NCI-H82 treated with DMSO at 0.1 percent for 48 hours (cell line): ENCODE measurements at regions not wholly inside any gene's neighbourhood (a gene's known extent, or its start where the extent isn't known, plus 50 kb on each side); places are given as distances from the start of the nearest gene placed in this dataset.
"Not testable (repeated sequence)": the region's sequence is repeated elsewhere in the genome, so short reads cannot be mapped to it uniquely, and the experiment has no call there.

Experiments
- DNase-seq: peaks from one replicate; lab custom pipeline; 2025; ENCODE audit not compliant: unreplicated experiment; lab: John Stamatoyannopoulos, UW

DNA sequence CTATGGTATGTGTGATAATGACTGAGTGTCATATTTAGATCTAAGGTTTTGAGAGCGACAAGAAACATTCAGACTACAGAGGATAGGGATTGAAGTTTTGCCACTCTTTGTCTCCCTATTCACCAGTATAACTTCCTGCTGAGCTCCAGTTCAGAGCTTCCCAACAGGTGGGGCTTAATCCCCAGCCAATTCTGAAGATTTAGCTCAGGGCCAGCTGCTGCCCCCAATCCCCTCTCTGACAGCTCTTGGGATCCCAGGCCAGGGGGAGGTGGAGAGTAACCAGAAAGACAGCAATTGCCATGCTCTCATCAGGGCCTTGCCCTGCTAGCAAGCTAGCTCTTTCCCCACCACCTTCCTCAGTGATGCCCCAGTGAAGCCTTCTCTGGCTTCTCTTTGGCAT lies 57.8 kb downstream of the TRIL start:
- peak; percentile 88 for DNase-seq

DNA sequence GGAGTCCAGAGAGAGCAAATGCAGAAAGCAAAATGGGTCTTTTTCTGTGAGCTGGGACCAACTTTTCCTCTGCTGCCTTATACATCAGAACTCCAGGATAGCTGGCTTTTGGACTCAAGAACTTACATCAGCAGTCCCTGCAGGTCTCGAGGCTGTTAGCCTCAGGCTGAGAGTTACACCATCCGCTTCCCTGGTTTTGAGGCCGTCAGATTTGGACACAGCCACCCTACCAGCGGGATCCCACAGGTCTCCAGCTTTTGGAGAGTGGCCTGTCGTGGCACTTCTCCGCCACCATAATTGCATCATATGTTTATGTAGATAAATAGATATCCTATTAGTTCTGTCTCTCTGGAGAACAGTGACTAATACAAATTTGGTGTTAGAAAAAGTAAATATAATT lies 64.2 kb downstream of the TRIL start:
- DNase-seq: no peak

DNA sequence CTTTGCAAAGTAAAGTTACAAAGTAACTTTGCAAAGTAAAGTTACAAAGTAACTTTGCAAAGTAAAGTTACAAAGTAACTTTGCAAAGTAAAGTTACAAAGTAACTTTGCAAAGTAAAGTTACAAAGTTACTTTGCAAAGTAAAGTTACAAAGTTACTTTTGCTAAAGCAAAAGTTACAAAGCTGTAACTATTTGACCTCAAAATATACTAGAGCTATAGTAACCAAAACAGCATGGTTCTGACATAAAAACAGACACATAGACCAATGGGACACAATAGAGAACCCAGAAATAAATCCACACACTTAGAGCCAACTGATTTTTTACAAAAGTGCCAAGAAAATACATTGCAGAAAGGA lies 66.3 kb downstream of the TRIL start:
- not testable (repeated sequence) for DNase-seq

- DNase-seq: no peak
Observed at GRCh38 chr7:28891192-28891875, 66.8 kb downstream of the TRIL start.

DNA sequence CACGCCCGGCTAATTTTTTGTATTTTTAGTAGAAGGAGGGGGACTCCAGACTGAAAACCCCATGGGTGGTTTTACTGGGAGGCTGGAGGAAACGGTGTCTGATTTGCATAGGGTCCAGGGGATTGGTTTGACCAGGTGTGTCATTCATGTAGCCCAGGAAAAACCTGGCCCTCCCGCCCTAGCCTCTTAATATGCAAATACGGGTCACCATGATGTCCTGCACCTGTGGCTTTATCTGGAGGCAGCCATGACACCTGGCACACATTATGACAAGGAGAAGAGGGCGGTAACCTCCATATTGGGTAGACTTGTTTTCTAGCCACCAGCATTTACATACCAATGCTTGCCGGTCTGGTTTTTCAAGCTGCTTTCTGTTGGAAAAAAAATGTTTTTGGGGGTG lies 68.0 kb downstream of the TRIL start:
- no peak for DNase-seq

- no peak for DNase-seq
Observed at GRCh38 chr7:28889290-28889689, 68.8 kb downstream of the TRIL start.

DNA sequence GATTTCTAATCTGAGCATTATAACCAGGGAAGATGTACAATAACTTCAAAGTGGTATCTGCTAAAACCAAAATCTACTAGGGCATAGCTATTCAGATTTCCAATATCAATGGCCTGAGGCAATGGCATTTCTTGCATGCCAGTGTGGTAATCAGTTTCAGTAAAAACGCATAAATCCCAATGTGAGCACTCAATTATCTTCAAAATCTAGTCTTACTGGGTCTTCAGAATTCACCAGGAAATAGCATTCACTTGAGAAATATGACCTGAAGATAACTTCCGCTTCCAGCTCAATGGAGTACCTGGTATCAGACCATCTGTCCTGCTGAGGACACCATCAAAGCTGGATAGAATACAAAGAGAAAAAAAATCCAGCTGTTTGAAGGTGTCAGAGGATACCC lies 72.4 kb downstream of the TRIL start:
- DNase-seq: no peak

- DNase-seq: no peak
Observed at GRCh38 chr7:28882869-28883470, 75.2 kb downstream of the TRIL start.

DNA sequence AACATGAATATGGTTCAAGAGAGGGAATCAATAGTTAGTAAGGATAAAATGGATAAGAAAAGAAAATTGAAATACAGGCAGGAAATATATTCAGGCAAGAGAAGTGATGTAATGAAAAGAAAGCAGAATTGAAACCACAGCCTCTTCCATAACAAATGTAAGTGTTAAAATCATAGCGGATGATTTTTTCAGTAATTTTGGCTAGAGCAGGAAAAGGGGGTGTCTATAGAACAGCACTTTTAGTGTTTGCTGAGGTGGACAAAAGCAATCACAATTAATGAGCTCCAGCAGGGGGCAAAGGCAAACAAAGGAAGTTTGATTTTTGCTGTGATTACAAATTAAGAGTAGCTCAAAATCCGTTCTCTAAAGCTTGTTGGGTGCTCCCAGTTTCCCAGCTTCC lies 79.0 kb downstream of the TRIL start:
- DNase-seq: no peak

DNA sequence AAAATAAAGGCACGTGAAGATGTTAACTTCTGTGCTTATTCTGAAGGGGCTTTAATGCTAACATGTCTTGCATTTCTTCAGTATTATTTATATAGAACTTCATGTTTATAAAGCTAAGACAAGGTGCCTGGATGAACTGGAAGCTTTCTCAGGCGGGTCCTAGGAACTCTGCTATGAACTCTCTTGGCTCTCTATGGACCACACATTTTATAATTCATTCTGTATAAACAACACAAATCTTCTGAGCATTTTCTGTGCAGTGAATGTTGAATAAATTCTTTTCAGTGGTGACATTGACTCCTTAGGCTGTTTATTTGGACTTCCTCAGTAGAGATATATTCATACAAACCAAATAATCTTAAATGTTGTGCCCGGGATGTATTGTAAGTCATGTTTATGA lies 79.6 kb downstream of the TRIL start:
- DNase-seq: no peak
